ENCODE measurements at regions not wholly inside any gene's neighbourhood (a gene's known extent, or its start where the extent isn't known, plus 50 kb on each side); places are given as distances from the start of the nearest gene placed in this dataset.

DNA sequence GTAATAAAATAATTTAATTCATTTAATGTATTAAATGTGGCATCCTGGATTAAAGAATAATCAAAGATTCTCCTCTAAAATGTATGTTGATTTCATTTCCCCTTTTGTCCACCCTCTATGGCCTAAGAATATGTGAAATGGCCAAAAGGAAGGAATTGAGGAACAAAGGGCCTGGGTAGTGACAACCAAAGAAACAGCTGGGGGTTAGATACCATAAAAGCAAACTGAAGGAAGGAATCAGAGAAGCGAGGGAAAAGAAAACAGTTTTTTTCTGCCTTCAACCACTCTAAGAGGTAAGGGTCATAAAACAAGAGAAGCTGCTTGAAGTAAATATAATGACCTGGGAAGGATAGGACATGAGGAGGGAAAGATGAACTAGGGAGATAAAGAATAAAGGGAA lies 139.3 kb downstream of the FAM76B start:
- peaks cover 8% of the 10 kb centered on the region for H3K4me1 ChIP-seq
- TF ChIP-seq, protein P1, sequence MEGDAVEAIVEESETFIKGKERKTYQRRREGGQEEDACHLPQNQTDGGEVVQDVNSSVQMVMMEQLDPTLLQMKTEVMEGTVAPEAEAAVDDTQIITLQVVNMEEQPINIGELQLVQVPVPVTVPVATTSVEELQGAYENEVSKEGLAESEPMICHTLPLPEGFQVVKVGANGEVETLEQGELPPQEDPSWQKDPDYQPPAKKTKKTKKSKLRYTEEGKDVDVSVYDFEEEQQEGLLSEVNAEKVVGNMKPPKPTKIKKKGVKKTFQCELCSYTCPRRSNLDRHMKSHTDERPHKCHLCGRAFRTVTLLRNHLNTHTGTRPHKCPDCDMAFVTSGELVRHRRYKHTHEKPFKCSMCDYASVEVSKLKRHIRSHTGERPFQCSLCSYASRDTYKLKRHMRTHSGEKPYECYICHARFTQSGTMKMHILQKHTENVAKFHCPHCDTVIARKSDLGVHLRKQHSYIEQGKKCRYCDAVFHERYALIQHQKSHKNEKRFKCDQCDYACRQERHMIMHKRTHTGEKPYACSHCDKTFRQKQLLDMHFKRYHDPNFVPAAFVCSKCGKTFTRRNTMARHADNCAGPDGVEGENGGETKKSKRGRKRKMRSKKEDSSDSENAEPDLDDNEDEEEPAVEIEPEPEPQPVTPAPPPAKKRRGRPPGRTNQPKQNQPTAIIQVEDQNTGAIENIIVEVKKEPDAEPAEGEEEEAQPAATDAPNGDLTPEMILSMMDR (IDR thresholded peaks at IDR 0.05; ENCODE audit: borderline replicate concordance): no peak
- no peak overlapping the region for H3K27ac ChIP-seq (replicated peaks)
- H3K4me3 ChIP-seq: no peak overlapping the region
- H3K9me3 ChIP-seq (replicated peaks): peaks cover 11% of the 10 kb centered on the region
- no peaks in the 10 kb centered on the region for H3K36me3 ChIP-seq
- intact Hi-C loops (cut with micrococcal nuclease): no loop called here
- H3K27me3 ChIP-seq (ENCODE audit: low read depth): no peaks in the 10 kb centered on the region
- no peak for DNase-seq

DNA sequence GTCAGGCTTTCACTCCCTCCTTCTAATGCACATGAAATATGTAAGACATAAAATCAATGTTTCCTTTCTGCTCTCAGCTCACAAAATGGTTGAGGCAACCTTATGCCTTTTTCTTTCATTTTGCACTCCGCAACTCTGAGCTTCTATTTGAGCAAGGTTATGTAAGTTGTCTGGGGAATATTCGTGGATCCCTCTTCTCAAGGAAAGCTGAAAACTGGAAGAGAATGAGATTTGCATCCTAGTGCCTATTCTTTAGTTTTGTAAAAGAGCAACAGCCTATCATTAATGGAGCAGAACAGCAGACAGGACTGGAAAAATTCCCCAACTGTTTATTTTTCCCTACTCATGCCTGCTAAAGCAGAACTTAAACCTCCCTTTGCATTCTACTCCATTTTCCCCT lies 141.7 kb downstream of the FAM76B start:
- Histone ChIP-seq H3K4me1 (peaks cover 7% of the 10 kb centered on the region), H3K36me3 (no peaks in the 10 kb centered on the region), H3K27ac (replicated peaks) (peak overlapping the region; percentile 50), H3K27me3 (ENCODE audit: low read depth) (no peaks in the 10 kb centered on the region), H3K4me3 (no peak overlapping the region), H3K9me3 (replicated peaks) (peaks cover 11% of the 10 kb centered on the region)
- intact Hi-C loops (cut with micrococcal nuclease): no loop called here
- TF ChIP-seq, protein P1 (IDR thresholded peaks at IDR 0.05; ENCODE audit: borderline replicate concordance): no peak
- no peak for DNase-seq

DNA sequence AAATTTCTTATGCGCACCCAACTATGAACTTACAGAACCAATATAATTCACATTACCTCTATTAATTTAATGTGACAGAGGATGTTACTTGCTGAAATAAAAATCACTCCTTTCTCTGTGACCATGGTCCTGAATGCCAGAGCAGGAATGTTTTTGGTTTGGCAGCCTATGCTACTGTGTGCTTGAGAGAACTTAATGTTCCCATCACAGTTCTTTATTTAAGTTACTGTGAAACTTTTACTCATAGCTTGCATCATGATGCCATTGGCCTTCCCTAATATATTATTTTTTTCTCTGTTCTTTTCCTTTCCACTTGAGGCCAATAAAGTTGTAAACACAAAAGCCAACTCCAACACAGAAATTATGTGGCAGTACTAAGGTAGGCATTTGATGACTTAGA lies 142.2 kb downstream of the FAM76B start:
- Histone ChIP-seq H3K36me3 (no peaks in the 10 kb centered on the region), H3K27ac (replicated peaks) (peak overlapping the region; percentile 50), H3K9me3 (replicated peaks) (peaks cover 11% of the 10 kb centered on the region), H3K27me3 (ENCODE audit: low read depth) (no peaks in the 10 kb centered on the region), H3K4me1 (peaks cover 2% of the 10 kb centered on the region), H3K4me3 (no peak overlapping the region)
- TF ChIP-seq, protein P1 (IDR thresholded peaks at IDR 0.05; ENCODE audit: borderline replicate concordance): no peak
- intact Hi-C loops (cut with micrococcal nuclease): no loop called here
- no peak for DNase-seq

DNA sequence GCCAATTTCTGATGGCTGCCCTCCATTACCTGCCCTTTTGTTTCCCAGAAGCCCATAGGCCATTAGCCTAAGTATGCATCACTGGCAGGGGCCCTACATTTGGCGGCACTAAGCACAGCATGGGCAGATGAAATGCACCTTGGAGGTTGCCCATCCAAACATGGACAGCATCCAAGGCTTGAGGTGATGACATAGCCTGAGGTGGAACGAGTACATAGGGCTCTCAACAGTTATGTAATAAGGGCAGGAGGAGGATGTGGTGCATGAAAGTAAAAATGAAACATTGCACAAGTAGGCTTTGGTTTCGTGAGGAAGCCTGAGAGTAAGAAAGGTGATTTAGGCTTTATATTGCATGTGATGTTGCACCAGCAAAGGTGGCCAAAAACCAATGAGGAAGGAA lies 148.1 kb downstream of the FAM76B start:
- peaks cover 20% of the 10 kb centered on the region for H3K9me3 ChIP-seq (replicated peaks)
- intact Hi-C loops (cut with micrococcal nuclease): no loop called here
- DNase-seq: no peak
- H3K27ac ChIP-seq (replicated peaks): no peak overlapping the region
- no peaks in the 10 kb centered on the region for H3K4me1 ChIP-seq
- no peaks in the 10 kb centered on the region for H3K36me3 ChIP-seq
- TF ChIP-seq, protein P1 (IDR thresholded peaks at IDR 0.05; ENCODE audit: borderline replicate concordance): no peak
- no peak overlapping the region for H3K4me3 ChIP-seq
- H3K27me3 ChIP-seq (ENCODE audit: low read depth): no peaks in the 10 kb centered on the region

DNA sequence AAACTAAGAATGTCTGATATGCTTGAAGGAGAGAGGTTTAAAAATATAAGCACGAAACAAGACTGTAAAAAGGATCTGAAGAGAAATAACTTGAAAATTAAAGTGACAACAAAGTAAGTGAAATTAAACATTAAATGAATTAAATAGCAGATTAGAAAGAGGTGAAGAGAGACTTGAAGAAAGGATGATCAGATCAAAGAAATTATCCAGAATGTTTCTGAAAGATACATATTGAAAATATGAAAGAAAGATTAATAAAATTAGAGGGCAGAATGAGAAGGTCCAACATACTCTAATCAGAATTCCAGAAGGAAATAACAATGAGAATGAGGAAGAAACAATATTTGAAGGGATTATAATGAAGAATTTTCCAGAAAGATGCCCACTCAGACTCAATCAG lies 151.1 kb downstream of the FAM76B start:
- H3K4me1 ChIP-seq: no peaks in the 10 kb centered on the region
- no peaks in the 10 kb centered on the region for H3K27me3 ChIP-seq (ENCODE audit: low read depth)
- intact Hi-C loops (cut with micrococcal nuclease): no loop called here
- DNase-seq: no peak
- no peak overlapping the region for H3K27ac ChIP-seq (replicated peaks)
- no peaks in the 10 kb centered on the region for H3K36me3 ChIP-seq
- TF ChIP-seq, protein P1 (IDR thresholded peaks at IDR 0.05; ENCODE audit: borderline replicate concordance): no peak
- H3K9me3 ChIP-seq (replicated peaks): peaks cover 12% of the 10 kb centered on the region
- no peak overlapping the region for H3K4me3 ChIP-seq

Measured in left ventricle myocardium inferior (tissue), 1 donor.